SIG-M5 treated with dmso at 0.1 percent for 504 hours (cell line): ENCODE measurements at regions not wholly inside any gene's neighbourhood (a gene's known extent, or its start where the extent isn't known, plus 50 kb on each side); places are given as distances from the start of the nearest gene placed in this dataset.
"Not testable (repeated sequence)": the region's sequence is repeated elsewhere in the genome, so short reads cannot be mapped to it uniquely, and the experiment has no call there.

Experiments used
- DNase-seq: peaks from one replicate; lab custom pipeline; 2025; ENCODE audit not compliant: unreplicated experiment; lab: John Stamatoyannopoulos, UW

DNA sequence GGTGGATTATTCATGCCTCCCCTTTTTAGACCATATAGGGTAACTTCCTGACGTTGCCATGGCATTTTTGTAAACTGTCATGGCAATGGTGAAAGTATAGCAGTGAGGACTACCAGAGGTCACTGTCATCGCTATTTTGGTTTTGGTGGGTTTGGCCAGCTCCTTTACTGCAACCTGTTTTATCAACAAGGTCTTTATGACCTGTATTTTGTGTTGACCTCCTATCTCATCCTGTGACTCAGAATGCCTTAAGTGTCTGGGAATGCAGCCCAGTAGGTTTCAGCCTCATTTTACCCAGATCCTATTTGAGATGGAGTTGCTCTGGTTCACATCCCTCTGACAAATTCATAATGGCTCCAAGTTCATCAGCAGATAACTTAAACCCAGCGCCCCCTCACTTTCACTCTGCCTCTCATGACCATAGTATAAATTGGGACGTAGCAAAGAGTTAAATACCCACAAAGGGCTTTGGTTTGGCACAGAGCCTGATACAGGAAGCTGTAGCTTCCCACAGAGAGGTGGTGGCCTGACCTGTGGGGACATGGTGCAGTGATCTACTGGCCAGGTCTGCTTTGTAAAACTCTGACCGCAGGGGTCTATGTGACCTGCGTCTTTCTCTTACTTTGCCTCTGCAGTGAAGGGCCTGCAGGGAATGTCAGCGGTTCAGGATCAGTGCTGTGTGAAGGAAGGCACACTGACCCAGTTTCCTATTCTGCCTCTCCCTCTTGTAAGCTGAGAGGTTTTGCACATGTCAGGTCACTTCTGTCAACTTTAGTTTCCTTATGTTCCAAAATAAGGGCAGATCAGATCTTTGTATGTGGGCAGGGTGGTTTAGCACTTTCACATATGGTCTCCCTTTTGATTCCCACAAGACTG, 78.1 kb upstream of the ZNF644 start:
- no peak for DNase-seq

GRCh38 chr1:91098299-91098906, 76.6 kb upstream of the ZNF644 start:
- DNase-seq, result no peak

GRCh38 chr1:91095321-91095720, 73.5 kb upstream of the ZNF644 start:
- not testable (repeated sequence) for DNase-seq

GRCh38 chr1:91092503-91092902, 70.7 kb upstream of the ZNF644 start:
- no peak for DNase-seq

DNA sequence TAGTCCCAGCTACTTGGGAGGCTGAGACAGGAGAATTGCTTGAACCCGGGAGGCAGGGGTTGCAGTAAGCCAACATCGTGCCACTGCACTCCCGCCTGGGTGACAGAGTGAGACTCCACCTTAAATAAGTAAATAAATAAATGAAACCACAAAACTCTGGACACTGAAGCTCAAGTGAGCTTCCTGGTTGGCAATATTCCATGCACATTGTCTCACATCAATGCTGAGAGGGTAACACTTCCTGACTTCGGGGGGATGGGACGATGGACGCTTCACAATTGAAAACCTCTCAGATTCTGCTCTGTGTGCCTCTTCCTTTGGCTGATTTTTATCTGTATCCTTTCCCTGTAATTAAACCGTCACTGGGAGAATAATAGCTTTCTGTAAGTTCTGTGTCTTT, 70.0 kb upstream of the ZNF644 start:
- no peak for DNase-seq

DNA sequence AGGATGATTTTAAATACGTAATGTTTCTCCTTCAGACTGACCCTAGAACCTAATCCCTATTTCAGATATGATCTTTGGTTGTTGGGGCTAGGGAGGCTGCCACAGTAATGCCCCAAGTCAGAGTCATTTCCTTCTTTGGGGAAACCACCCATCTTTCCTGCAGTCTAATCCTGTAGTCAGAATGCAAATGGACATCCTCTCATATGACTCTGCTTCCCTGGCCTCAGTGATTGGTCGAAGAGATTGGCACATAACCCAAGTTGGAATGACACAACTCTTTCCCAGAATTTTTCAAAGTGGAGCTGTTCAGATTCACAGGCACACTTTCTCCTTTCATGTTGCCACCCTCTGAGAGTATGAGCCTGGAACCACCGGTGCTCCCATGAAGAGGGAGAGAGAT, 58.8 kb upstream of the ZNF644 start:
- no peak for DNase-seq

DNA sequence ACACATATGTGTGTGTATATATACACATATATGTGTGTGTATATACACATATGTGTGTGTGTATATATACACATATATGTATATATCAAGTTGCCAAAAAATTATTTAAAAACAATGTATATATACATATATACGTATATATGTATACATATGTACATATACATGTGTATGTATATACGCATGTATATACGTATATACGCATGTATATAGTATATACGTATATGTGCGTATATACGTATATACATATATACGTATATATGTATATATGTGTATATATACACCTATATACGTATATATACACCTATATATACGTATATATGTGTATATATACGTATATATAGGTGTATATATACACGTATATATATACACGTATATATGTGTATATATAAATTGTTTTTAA, 57.0 kb upstream of the ZNF644 start:
- no peak for DNase-seq

- DNase-seq, result no peak
Measured at GRCh38 chr1:91076834-91077233, 55.0 kb upstream of the ZNF644 start.

- no peak for DNase-seq
Measured at GRCh38 chr1:91075233-91076135, 53.6 kb upstream of the ZNF644 start.

- no peak for DNase-seq
Measured at GRCh38 chr1:91073299-91073698, 51.5 kb upstream of the ZNF644 start.

GRCh38 chr1:91071838-91072237, 50.0 kb upstream of the ZNF644 start:
- no peak for DNase-seq
